GM23338 (cell line): ENCODE measurements at regions not wholly inside any gene's neighbourhood (a gene's known extent, or its start where the extent isn't known, plus 50 kb on each side); places are given as distances from the start of the nearest gene placed in this dataset.

Experiments used
- ATAC-seq: fragments of 200-7000 bp; cut with Tn5 transposase; 3 replicates; pipeline ENCODE4 v1.9.1; 2020
- DNase-seq: peaks from one replicate; pipeline ENCODE4 v3.0.0-alpha.2; 2015; ENCODE audit warnings: low spot score
- H2AFZ ChIP-seq: fragments of 200-600 bp; sonication (generic); 2 replicates; pipeline ENCODE4 v1.8.0; 2016; ENCODE audit warnings: antibody characterized with exemption, mild to moderate bottlenecking, moderate library complexity
- H3F3A ChIP-seq: fragments of 200-600 bp; sonication (generic); replicated peaks from 2 replicates; pipeline ENCODE4 v1.8.0; 2017; ENCODE audit warnings: antibody characterized with exemption, mixed run types, low read depth
- H3K27ac ChIP-seq: fragments of 200-600 bp; sonication (generic); 2 replicates; pipeline ENCODE4 v1.6.1; 2016; ENCODE audit warnings: low read depth
- H3K27me3 ChIP-seq: fragments of 200-600 bp; sonication (generic); 2 replicates; pipeline ENCODE4 v1.8.0; 2016; ENCODE audit warnings: mild to moderate bottlenecking, mixed run types, moderate library complexity; ENCODE audit not compliant: insufficient read depth
- H3K36me3 ChIP-seq: fragments of 200-600 bp; sonication (generic); 2 replicates; pipeline ENCODE4 v1.8.0; 2016; ENCODE audit warnings: mild to moderate bottlenecking; ENCODE audit not compliant: insufficient read depth
- H3K4me1 ChIP-seq: fragments of 200-600 bp; sonication (generic); 2 replicates; pipeline ENCODE4 v1.8.0; 2016; ENCODE audit warnings: mild to moderate bottlenecking, moderate library complexity; ENCODE audit not compliant: insufficient read depth
- H3K4me2 ChIP-seq: fragments of 200-600 bp; sonication (generic); 2 replicates; pipeline ENCODE4 v1.7.1; 2017; ENCODE audit warnings: mixed run types
- H3K4me3 ChIP-seq: fragments of 200-600 bp; sonication (generic); 2 replicates; pipeline ENCODE4 v1.6.1; 2016; ENCODE audit warnings: mixed run types
- H3K79me2 ChIP-seq: fragments of 200-600 bp; sonication (generic); replicated peaks from 2 replicates; pipeline ENCODE4 v1.8.0; 2017; ENCODE audit warnings: mild to moderate bottlenecking; ENCODE audit not compliant: insufficient read depth
- H3K9me2 ChIP-seq: fragments of 200-600 bp; sonication (generic); 2 replicates; pipeline ENCODE4 v1.8.0; 2017; ENCODE audit not compliant: insufficient read depth
- H4K20me1 ChIP-seq: fragments of 200-600 bp; sonication (generic); replicated peaks from 2 replicates; pipeline ENCODE4 v1.8.0; 2017; ENCODE audit warnings: mild to moderate bottlenecking; ENCODE audit not compliant: insufficient read depth
- H3K27ac Mint-ChIP-seq: 2 replicates; pipeline ENCODE4 v1.8.0; 2020; ENCODE audit warnings: inconsistent platforms, mild to moderate bottlenecking, moderate library complexity, mixed read lengths
- H3K27me3 Mint-ChIP-seq: 3 replicates; pipeline ENCODE4 v1.8.0; 2022; ENCODE audit warnings: low read depth, mild to moderate bottlenecking, moderate library complexity, mixed read lengths, inconsistent platforms; ENCODE audit not compliant: insufficient read depth, poor library complexity
- H3K36me3 Mint-ChIP-seq: 3 replicates; pipeline ENCODE4 v1.8.0; 2021; ENCODE audit warnings: low read depth, mild to moderate bottlenecking, inconsistent platforms, moderate library complexity, mixed read lengths
- H3K4me1 Mint-ChIP-seq: 3 replicates; pipeline ENCODE4 v1.8.0; 2020; ENCODE audit warnings: mild to moderate bottlenecking, inconsistent platforms, mixed read lengths
- H3K4me3 Mint-ChIP-seq: 3 replicates; pipeline ENCODE4 v1.8.0; 2021; ENCODE audit warnings: moderate library complexity, mild to moderate bottlenecking, inconsistent platforms, mixed read lengths
- H3K9me3 Mint-ChIP-seq: 3 replicates; pipeline ENCODE4 v1.8.0; 2020; ENCODE audit warnings: moderate library complexity, mild to moderate bottlenecking, inconsistent platforms, mixed read lengths
- CREB1 ChIP-seq: fragments of 250-450 bp; sonication (Bioruptor Pico); IDR thresholded peaks from 2 replicates; pipeline ENCODE4 v1.5.0; 2020; ENCODE audit warnings: low read depth, mild to moderate bottlenecking, moderate library complexity
- CTCF ChIP-seq, 2 experiments: fragments of 200-600 bp in 1 of 2; sonication (generic) in 1 of 2; conservative IDR thresholded peaks; 2 replicates each; pipeline versions ENCODE4 v1.5.1 to v1.6.1; 2016 to 2017; ENCODE audit warnings: antibody characterized with exemption in 2 of 2, low read depth in 2 of 2, mild to moderate bottlenecking in 2 of 2, moderate library complexity in 1 of 2
- ETS1 ChIP-seq: IDR thresholded peaks from 2 replicates; pipeline ENCODE4 v1.6.1; 2016; ENCODE audit warnings: antibody characterized with exemption
- EZH2 ChIP-seq: fragments of 200-600 bp; sonication (generic); IDR thresholded peaks from one replicate; pipeline ENCODE4 v1.8.0; 2017; ENCODE audit warnings: antibody characterized with exemption, mild to moderate bottlenecking, low read depth; ENCODE audit not compliant: unreplicated experiment
- EZH2phosphoT487 ChIP-seq: fragments of 200-600 bp; sonication (generic); IDR thresholded peaks from one replicate; pipeline ENCODE4 v1.8.1; 2018; ENCODE audit warnings: antibody characterized with exemption; ENCODE audit not compliant: unreplicated experiment
- JUNB ChIP-seq: IDR thresholded peaks from one replicate; pipeline ENCODE4 v1.6.1; 2016; ENCODE audit warnings: antibody characterized with exemption; ENCODE audit not compliant: unreplicated experiment
- NANOG ChIP-seq: IDR thresholded peaks from 2 replicates; pipeline ENCODE4 v1.6.1; 2016; ENCODE audit warnings: antibody characterized with exemption, borderline replicate concordance
- POLR2AphosphoS5 ChIP-seq: IDR thresholded peaks from 2 replicates; pipeline ENCODE4 v1.6.1; 2016; ENCODE audit warnings: antibody characterized with exemption, low read depth
- REST ChIP-seq: IDR thresholded peaks from one replicate; pipeline ENCODE4 v1.6.1; 2018; ENCODE audit warnings: antibody characterized with exemption; ENCODE audit not compliant: unreplicated experiment
- STAT1 ChIP-seq: IDR thresholded peaks from one replicate; pipeline ENCODE4 v1.6.1; 2016; ENCODE audit warnings: antibody characterized with exemption; ENCODE audit not compliant: unreplicated experiment
- ZNF114 ChIP-seq: fragments of 250-450 bp; sonication (Bioruptor Pico); IDR thresholded peaks from 2 replicates; pipeline ENCODE4 v1.5.0; 2020; ENCODE audit warnings: mild to moderate bottlenecking, moderate library complexity
- ZNF331 ChIP-seq: fragments of 250-450 bp; sonication (Bioruptor Pico); IDR thresholded peaks from 2 replicates; pipeline ENCODE4 v1.5.0; 2020; ENCODE audit warnings: low read depth, mild to moderate bottlenecking, moderate library complexity
- ZNF462 ChIP-seq: fragments of 250-450 bp; sonication (Bioruptor Pico); IDR thresholded peaks from 2 replicates; pipeline ENCODE4 v1.5.0; 2020; ENCODE audit warnings: mild to moderate bottlenecking, moderate library complexity

- Histone ChIP-seq H3K4me1 (peaks cover 12% of the 10 kb centered on the region), H3K79me2 (no peaks in the 10 kb centered on the region), H3K36me3 (no peaks in the 10 kb centered on the region), H4K20me1 (no peaks in the 10 kb centered on the region), H3K4me3 (no peak overlapping the region), H3K9me2 (no peaks in the 10 kb centered on the region), H2AFZ (no peak overlapping the region), H3K4me2 (no peak overlapping the region), H3K27me3 (no peaks in the 10 kb centered on the region), H3K27ac (no peak overlapping the region), H3F3A (no peaks in the 10 kb centered on the region)
- Mint-ChIP-seq H3K4me1 (peaks cover 22% of the 10 kb centered on the region), H3K27me3 (peaks cover 5% of the 10 kb centered on the region), H3K9me3 (no peaks in the 10 kb centered on the region), H3K27ac (no peak overlapping the region), H3K4me3 (no peak overlapping the region), H3K36me3 (no peaks in the 10 kb centered on the region)
- TF ChIP-seq NANOG, result no peak
- no peak for TF ChIP-seq CREB1
- TF ChIP-seq ZNF462, result no peak
- no peak for TF ChIP-seq STAT1
- no peak for TF ChIP-seq CTCF (conservative IDR thresholded peaks at IDR 0.05; ENCODE audit: low read depth in 2 of 2)
- TF ChIP-seq ZNF331 (CRISPR knock-in tag), result no peak
- TF ChIP-seq EZH2, result no peak
- TF ChIP-seq EZH2phosphoT487, result no peak
- no peak for TF ChIP-seq REST
- no peak for TF ChIP-seq POLR2AphosphoS5
- TF ChIP-seq ZNF114 (CRISPR knock-in tag), result no peak
- TF ChIP-seq JUNB, result no peak
- TF ChIP-seq ETS1, result no peak
- ATAC-seq, result no peak
- DNase-seq, result no peak
Observed at GRCh38 chr2:221153226-221153625, 418.9 kb downstream of the EPHA4 start.
